Osteoblast (primary cell): ENCODE measurements at regions not wholly inside any gene's neighbourhood (a gene's known extent, or its start where the extent isn't known, plus 50 kb on each side); places are given as distances from the start of the nearest gene placed in this dataset.

ENCODE experiments used
- DNase-seq: peaks from one replicate; pipeline ENCODE4 v3.0.0; 2011; ENCODE audit warnings: low spot score, mixed read lengths; ENCODE audit not compliant: insufficient read length; ENCODE audit errors: missing footprints
- H2AFZ ChIP-seq: 2 replicates; pipeline ENCODE4 v1.6.0; 2011; ENCODE audit warnings: mild to moderate bottlenecking, low read length
- H3K27ac ChIP-seq: 2 replicates; pipeline ENCODE4 v1.5.1; 2011; ENCODE audit warnings: mild to moderate bottlenecking, low read depth, low read length, moderate library complexity
- H3K27me3 ChIP-seq: 2 replicates; pipeline ENCODE4 v1.6.0; 2012; ENCODE audit warnings: mild to moderate bottlenecking, control low read depth, inconsistent platforms, low read length, moderate library complexity; ENCODE audit not compliant: insufficient read depth
- H3K36me3 ChIP-seq: 2 replicates; pipeline ENCODE4 v1.5.1; 2011; ENCODE audit warnings: mild to moderate bottlenecking, low read length, control low read depth, moderate library complexity; ENCODE audit not compliant: insufficient read depth
- H3K4me1 ChIP-seq: 2 replicates; pipeline ENCODE4 v1.5.1; 2011; ENCODE audit warnings: mild to moderate bottlenecking, low read length, control low read depth, moderate library complexity; ENCODE audit not compliant: insufficient read depth
- H3K4me2 ChIP-seq: 2 replicates; pipeline ENCODE4 v1.6.0; 2011; ENCODE audit warnings: mild to moderate bottlenecking, low read length; ENCODE audit not compliant: insufficient read depth
- H3K4me3 ChIP-seq: fragments of 200-600 bp; sonication (generic); 3 replicates; pipeline ENCODE4 v1.5.1; 2012; ENCODE audit warnings: mild to moderate bottlenecking, low read length, inconsistent platforms; ENCODE audit not compliant: insufficient read depth
- H3K79me2 ChIP-seq: 2 replicates; pipeline ENCODE4 v1.6.0; 2012; ENCODE audit warnings: mild to moderate bottlenecking, low read length, control low read depth, inconsistent platforms; ENCODE audit not compliant: insufficient read depth
- H3K9me3 ChIP-seq: 2 replicates; pipeline ENCODE4 v1.5.1; 2011; ENCODE audit warnings: low read depth, low read length, control low read depth
- H4K20me1 ChIP-seq: 2 replicates; pipeline ENCODE4 v1.6.0; 2012; ENCODE audit warnings: mild to moderate bottlenecking, low read length, control low read depth; ENCODE audit not compliant: insufficient read depth
- TF ChIP-seq, protein P1 (sequence below): IDR thresholded peaks from 2 replicates; pipeline ENCODE4 v1.5.1; 2011; ENCODE audit warnings: mild to moderate bottlenecking, low read depth, low read length, moderate library complexity; ENCODE audit errors: extremely low read depth

DNA sequence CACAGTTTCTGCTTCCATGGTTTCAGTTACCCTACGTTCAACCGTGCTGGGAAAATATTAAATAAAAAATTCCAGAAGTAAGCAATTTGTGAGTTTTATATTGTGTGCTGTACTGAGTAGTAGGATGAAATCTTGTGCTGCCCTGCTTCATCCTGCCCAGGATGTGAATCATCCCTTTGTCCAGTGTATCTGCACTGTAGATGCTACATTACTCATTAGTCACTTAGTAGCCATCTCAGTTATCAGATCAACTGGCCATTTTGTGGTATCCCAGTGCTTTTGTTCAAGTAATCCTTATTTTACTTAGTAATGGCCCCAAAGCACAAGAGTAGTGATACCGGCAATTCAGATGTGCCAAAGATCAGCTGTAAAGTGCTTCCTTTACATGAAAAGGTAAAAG lies 97.9 kb downstream of the COX18 start:
- H3K27ac ChIP-seq = peak overlapping the region; percentile 82
- no peaks in the 10 kb centered on the region for H4K20me1 ChIP-seq
- peak overlapping the region; percentile 64 for H3K4me2 ChIP-seq
- no peaks in the 10 kb centered on the region for H3K36me3 ChIP-seq
- no peaks in the 10 kb centered on the region for H3K79me2 ChIP-seq
- no peak for DNase-seq
- peaks cover 49% of the 10 kb centered on the region for H3K4me1 ChIP-seq
- TF ChIP-seq, protein P1, sequence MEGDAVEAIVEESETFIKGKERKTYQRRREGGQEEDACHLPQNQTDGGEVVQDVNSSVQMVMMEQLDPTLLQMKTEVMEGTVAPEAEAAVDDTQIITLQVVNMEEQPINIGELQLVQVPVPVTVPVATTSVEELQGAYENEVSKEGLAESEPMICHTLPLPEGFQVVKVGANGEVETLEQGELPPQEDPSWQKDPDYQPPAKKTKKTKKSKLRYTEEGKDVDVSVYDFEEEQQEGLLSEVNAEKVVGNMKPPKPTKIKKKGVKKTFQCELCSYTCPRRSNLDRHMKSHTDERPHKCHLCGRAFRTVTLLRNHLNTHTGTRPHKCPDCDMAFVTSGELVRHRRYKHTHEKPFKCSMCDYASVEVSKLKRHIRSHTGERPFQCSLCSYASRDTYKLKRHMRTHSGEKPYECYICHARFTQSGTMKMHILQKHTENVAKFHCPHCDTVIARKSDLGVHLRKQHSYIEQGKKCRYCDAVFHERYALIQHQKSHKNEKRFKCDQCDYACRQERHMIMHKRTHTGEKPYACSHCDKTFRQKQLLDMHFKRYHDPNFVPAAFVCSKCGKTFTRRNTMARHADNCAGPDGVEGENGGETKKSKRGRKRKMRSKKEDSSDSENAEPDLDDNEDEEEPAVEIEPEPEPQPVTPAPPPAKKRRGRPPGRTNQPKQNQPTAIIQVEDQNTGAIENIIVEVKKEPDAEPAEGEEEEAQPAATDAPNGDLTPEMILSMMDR = no peak
- no peaks in the 10 kb centered on the region for H3K27me3 ChIP-seq
- H2AFZ ChIP-seq = peak overlapping the region; percentile 79
- no peak overlapping the region for H3K4me3 ChIP-seq
- no peaks in the 10 kb centered on the region for H3K9me3 ChIP-seq

- H3K4me1 ChIP-seq = peaks cover 46% of the 10 kb centered on the region
- peak overlapping the region; percentile 18 for H2AFZ ChIP-seq
- H3K27ac ChIP-seq = peak overlapping the region; percentile 82
- H4K20me1 ChIP-seq = no peaks in the 10 kb centered on the region
- H3K79me2 ChIP-seq = no peaks in the 10 kb centered on the region
- H3K4me3 ChIP-seq = no peak overlapping the region
- TF ChIP-seq, protein P1 = no peak
- no peak for DNase-seq
- no peaks in the 10 kb centered on the region for H3K9me3 ChIP-seq
- no peaks in the 10 kb centered on the region for H3K36me3 ChIP-seq
- no peaks in the 10 kb centered on the region for H3K27me3 ChIP-seq
- peak overlapping the region; percentile 64 for H3K4me2 ChIP-seq
Measured at GRCh38 chr4:72970756-72971155, 98.8 kb downstream of the COX18 start.

- TF ChIP-seq, protein P1 = no peak
- peak overlapping the region; percentile 87 for H2AFZ ChIP-seq
- DNase-seq = no peak
- no peaks in the 10 kb centered on the region for H3K36me3 ChIP-seq
- no peaks in the 10 kb centered on the region for H3K9me3 ChIP-seq
- H3K79me2 ChIP-seq = no peaks in the 10 kb centered on the region
- H3K4me3 ChIP-seq = no peak overlapping the region
- H3K4me2 ChIP-seq = peak overlapping the region; percentile 35
- peak overlapping the region; percentile 52 for H3K27ac ChIP-seq
- no peaks in the 10 kb centered on the region for H3K27me3 ChIP-seq
- peaks cover 39% of the 10 kb centered on the region for H3K4me1 ChIP-seq
- no peaks in the 10 kb centered on the region for H4K20me1 ChIP-seq
Measured at GRCh38 chr4:72969976-72970375, 99.5 kb downstream of the COX18 start.

DNA sequence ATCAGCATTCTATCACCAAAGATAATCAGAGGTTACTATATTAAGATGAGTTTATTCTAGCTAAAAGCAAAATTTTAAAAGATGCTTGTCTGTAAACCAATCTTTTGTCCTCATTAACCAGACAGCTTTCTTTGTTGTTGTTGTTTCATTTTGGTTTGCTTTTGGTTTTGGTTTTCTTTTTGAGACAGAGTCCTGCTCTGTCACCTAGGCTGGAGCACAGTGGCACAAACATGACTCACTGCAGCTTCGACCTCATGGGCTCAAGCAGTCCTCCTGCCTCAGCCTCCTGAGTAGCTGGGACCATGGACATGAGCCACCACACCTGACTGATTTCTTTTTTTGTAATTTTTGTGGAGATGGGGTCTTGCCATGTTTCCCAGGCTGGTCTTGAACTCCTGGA lies 102.9 kb downstream of the COX18 start:
- no peak for DNase-seq
- Histone ChIP-seq H3K4me2 (no peak overlapping the region), H2AFZ (no peak overlapping the region), H3K27me3 (no peaks in the 10 kb centered on the region), H3K36me3 (no peaks in the 10 kb centered on the region), H4K20me1 (no peaks in the 10 kb centered on the region), H3K4me1 (peaks cover 25% of the 10 kb centered on the region), H3K9me3 (no peaks in the 10 kb centered on the region), H3K27ac (no peak overlapping the region), H3K79me2 (no peaks in the 10 kb centered on the region), H3K4me3 (no peak overlapping the region)
- TF ChIP-seq, protein P1 = no peak
